ENCODE measurements at regions not wholly inside any gene's neighbourhood (a gene's known extent, or its start where the extent isn't known, plus 50 kb on each side); places are given as distances from the start of the nearest gene placed in this dataset.

- no peaks in the 10 kb centered on the region for H3K9me3 ChIP-seq
- H3K4me3 ChIP-seq: no peak overlapping the region
- no peaks in the 10 kb centered on the region for H3K27me3 ChIP-seq
- WGBS: 81% methylated on average over 4 of the region's 4 CpGs
- TF ChIP-seq POLR2A (IDR thresholded peaks at IDR 0.05) (no peak), POLR2AphosphoS5 (IDR thresholded peaks at IDR 0.05) (no peak), EP300 (IDR thresholded peaks at IDR 0.05) (no peak), CTCF (IDR thresholded peaks at IDR 0.05) (no peak)
- H3K4me1 ChIP-seq: no peaks in the 10 kb centered on the region
- no peak overlapping the region for H3K27ac ChIP-seq
- no peak for DNase-seq (ENCODE audit: low spot score in 2 of 2)
- H3K36me3 ChIP-seq: no peaks in the 10 kb centered on the region
Measured at GRCh38 chr5:169531631-169532030, 51.9 kb upstream of the SPDL1 start.

GRCh38 chr5:169527863-169528262, 55.7 kb upstream of the SPDL1 start:
- H3K4me3 ChIP-seq: no peak overlapping the region
- no peaks in the 10 kb centered on the region for H3K36me3 ChIP-seq
- no peaks in the 10 kb centered on the region for H3K4me1 ChIP-seq
- H3K9me3 ChIP-seq: no peaks in the 10 kb centered on the region
- TF ChIP-seq EP300 (IDR thresholded peaks at IDR 0.05): no peak
- no peak for TF ChIP-seq CTCF (IDR thresholded peaks at IDR 0.05)
- TF ChIP-seq POLR2AphosphoS5 (IDR thresholded peaks at IDR 0.05): no peak
- TF ChIP-seq POLR2A (IDR thresholded peaks at IDR 0.05): no peak
- H3K27me3 ChIP-seq: no peaks in the 10 kb centered on the region
- H3K27ac ChIP-seq: no peak overlapping the region
- DNase-seq (ENCODE audit: low spot score in 2 of 2): no peak

- WGBS: 65% methylated on average over 2 of the region's 2 CpGs
- H3K9me3 ChIP-seq: no peaks in the 10 kb centered on the region
- no peak overlapping the region for H3K4me3 ChIP-seq
- no peaks in the 10 kb centered on the region for H3K27me3 ChIP-seq
- H3K27ac ChIP-seq: no peak overlapping the region
- no peaks in the 10 kb centered on the region for H3K4me1 ChIP-seq
- DNase-seq (ENCODE audit: low spot score in 2 of 2): no peak
- H3K36me3 ChIP-seq: no peaks in the 10 kb centered on the region
- no peak for TF ChIP-seq POLR2AphosphoS5 (IDR thresholded peaks at IDR 0.05)
- TF ChIP-seq POLR2A (IDR thresholded peaks at IDR 0.05): no peak
- no peak for TF ChIP-seq CTCF (IDR thresholded peaks at IDR 0.05)
- no peak for TF ChIP-seq EP300 (IDR thresholded peaks at IDR 0.05)
Measured at GRCh38 chr5:169527066-169527465, 56.5 kb upstream of the SPDL1 start.

GRCh38 chr5:169522851-169523250, 60.7 kb upstream of the SPDL1 start:
- no peaks in the 10 kb centered on the region for H3K27me3 ChIP-seq
- 92% methylated on average over 3 of the region's 3 CpGs for WGBS
- H3K4me3 ChIP-seq: no peak overlapping the region
- H3K9me3 ChIP-seq: no peaks in the 10 kb centered on the region
- no peak for DNase-seq (ENCODE audit: low spot score in 2 of 2)
- no peak overlapping the region for H3K27ac ChIP-seq
- TF ChIP-seq CTCF (IDR thresholded peaks at IDR 0.05): no peak
- TF ChIP-seq EP300 (IDR thresholded peaks at IDR 0.05): no peak
- no peak for TF ChIP-seq POLR2AphosphoS5 (IDR thresholded peaks at IDR 0.05)
- no peak for TF ChIP-seq POLR2A (IDR thresholded peaks at IDR 0.05)
- no peaks in the 10 kb centered on the region for H3K4me1 ChIP-seq
- no peaks in the 10 kb centered on the region for H3K36me3 ChIP-seq

- H3K27ac ChIP-seq: no peak overlapping the region
- no peaks in the 10 kb centered on the region for H3K36me3 ChIP-seq
- TF ChIP-seq CTCF (IDR thresholded peaks at IDR 0.05) (no peak), POLR2AphosphoS5 (IDR thresholded peaks at IDR 0.05) (no peak), EP300 (IDR thresholded peaks at IDR 0.05) (no peak), POLR2A (IDR thresholded peaks at IDR 0.05) (no peak)
- no peaks in the 10 kb centered on the region for H3K4me1 ChIP-seq
- no peaks in the 10 kb centered on the region for H3K27me3 ChIP-seq
- H3K9me3 ChIP-seq: no peaks in the 10 kb centered on the region
- no peak for DNase-seq (ENCODE audit: low spot score in 2 of 2)
- H3K4me3 ChIP-seq: no peak overlapping the region
- 39% methylated on average over 7 of the region's 7 CpGs for WGBS
Measured at GRCh38 chr5:169521366-169521983, 62.1 kb upstream of the SPDL1 start.
